ENCODE measurements at regions not wholly inside any gene's neighbourhood (a gene's known extent, or its start where the extent isn't known, plus 50 kb on each side); places are given as distances from the start of the nearest gene placed in this dataset.

DNA sequence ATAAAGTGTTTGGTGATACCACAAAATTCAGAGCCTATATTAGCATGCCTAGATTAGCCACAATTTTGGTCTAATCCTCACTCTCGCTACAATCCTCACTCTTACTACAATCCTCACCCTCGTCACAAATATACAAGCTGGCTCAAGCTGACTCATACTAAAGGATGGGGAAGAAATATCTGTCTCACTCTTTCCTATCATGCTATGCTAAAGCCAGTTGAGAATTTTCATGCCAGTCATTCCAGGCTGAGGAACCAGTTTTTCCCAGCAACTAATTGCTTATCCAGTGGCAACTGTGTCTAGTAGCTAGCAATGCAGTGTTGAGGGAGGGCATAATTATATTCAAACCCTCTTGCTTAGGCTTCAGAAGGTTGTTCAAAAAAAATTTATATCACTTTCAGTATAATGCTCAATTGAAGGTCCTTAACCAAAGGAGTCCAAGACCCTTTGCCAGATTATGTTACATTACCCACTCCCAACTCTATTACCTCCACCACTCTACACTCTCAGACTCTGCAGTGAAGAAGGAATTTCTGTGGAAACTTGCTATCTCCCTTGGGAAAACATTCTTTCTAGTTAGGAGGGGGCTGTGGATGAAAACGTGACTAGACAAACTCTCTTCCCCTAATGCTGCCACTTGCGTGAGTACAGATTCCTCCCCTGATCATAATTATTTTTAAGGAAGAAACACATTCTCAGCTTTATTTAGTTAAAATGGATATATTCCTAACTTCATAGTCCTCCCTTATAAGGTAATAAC, 810.3 kb upstream of the ACO1 start:
- DNase-seq (ENCODE audit: low read depth): no peak
- H3K4me3 ChIP-seq (ENCODE audit: low read depth, low read length): no peak overlapping the region
- TF ChIP-seq, protein P1, sequence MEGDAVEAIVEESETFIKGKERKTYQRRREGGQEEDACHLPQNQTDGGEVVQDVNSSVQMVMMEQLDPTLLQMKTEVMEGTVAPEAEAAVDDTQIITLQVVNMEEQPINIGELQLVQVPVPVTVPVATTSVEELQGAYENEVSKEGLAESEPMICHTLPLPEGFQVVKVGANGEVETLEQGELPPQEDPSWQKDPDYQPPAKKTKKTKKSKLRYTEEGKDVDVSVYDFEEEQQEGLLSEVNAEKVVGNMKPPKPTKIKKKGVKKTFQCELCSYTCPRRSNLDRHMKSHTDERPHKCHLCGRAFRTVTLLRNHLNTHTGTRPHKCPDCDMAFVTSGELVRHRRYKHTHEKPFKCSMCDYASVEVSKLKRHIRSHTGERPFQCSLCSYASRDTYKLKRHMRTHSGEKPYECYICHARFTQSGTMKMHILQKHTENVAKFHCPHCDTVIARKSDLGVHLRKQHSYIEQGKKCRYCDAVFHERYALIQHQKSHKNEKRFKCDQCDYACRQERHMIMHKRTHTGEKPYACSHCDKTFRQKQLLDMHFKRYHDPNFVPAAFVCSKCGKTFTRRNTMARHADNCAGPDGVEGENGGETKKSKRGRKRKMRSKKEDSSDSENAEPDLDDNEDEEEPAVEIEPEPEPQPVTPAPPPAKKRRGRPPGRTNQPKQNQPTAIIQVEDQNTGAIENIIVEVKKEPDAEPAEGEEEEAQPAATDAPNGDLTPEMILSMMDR (IDR thresholded peaks at IDR 0.05; ENCODE audit: insufficient read depth, low read length): no peak

DNA sequence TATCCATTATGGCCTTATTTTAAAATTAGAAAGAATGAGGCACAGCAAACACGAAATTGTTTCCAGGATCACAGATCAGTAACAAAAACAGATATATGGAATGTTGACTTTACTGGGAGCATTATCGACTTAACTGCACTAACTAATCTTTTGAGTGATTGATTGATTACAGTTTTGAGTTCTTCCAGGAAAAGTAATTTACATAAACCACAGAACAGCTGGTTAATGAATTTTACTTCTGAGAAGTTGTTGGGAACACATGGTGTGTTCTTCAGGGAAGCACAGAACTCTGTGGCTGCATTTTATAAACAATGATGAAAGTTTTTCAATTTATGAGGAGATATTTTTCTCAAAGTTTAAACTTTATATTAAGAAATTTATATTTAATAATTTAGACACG, 802.4 kb upstream of the ACO1 start:
- no peak overlapping the region for H3K4me3 ChIP-seq (ENCODE audit: low read depth, low read length)
- DNase-seq (ENCODE audit: low read depth): no peak
- TF ChIP-seq, protein P1 (IDR thresholded peaks at IDR 0.05; ENCODE audit: insufficient read depth, low read length): no peak

DNA sequence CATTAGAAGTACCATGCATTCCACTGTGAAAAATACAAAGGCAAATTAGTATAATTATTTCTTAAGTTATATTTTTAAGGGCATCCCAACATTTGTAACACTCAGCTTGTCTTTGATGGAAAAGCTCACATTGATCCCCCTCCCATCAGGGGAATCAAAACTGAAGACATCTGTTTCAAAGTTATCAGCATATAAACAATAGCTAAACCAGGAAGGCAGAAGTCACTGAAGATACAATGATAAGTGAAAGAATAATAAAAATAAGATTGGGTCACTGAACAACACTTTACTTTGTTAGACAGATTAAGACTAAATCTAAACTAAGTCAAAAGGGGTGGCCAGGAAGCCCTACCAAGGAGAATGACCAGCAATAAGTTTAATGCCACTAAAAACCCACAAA, 801.9 kb upstream of the ACO1 start:
- no peak overlapping the region for H3K4me3 ChIP-seq (ENCODE audit: low read depth, low read length)
- no peak for DNase-seq (ENCODE audit: low read depth)
- TF ChIP-seq, protein P1 (IDR thresholded peaks at IDR 0.05; ENCODE audit: insufficient read depth, low read length): no peak

DNA sequence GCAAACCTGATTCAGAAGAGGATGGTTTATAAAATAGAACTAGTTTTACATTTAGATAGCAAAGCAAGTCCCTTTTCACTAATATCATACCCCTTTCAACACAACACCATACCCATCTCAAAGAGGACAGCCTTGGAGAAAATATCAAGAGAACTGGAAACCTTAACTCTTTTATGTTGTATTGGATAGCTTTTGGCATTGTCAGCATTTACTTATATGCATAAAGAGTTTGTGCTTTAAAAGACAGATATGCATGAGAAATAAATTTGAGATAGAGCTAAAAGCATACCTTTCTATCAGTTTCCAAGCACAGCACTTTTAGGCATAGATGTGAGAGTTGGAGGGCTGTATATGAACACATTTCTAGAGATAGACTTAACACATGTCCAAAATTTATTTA, 799.3 kb upstream of the ACO1 start:
- no peak for DNase-seq (ENCODE audit: low read depth)
- TF ChIP-seq, protein P1 (IDR thresholded peaks at IDR 0.05; ENCODE audit: insufficient read depth, low read length): no peak
- no peak overlapping the region for H3K4me3 ChIP-seq (ENCODE audit: low read depth, low read length)

DNA sequence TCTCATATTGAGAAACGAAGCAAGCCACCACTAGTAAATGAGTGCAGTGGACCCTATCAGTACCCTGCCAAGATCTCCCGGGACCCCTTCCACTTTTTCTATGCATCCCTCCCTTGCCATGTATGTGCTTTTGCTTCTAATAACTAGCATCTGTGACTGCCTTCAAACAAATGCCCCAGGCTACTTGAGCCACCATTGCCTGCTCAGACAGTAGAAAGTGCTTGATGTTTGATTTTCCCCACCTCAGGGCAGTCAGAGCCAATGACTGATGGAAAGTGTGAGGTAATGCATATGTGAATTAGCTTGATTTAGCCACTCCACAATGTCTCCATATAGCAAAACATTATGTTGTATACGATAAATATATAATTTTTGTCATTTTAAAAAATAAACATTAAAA, 797.3 kb upstream of the ACO1 start:
- H3K4me3 ChIP-seq (ENCODE audit: low read depth, low read length): no peak overlapping the region
- TF ChIP-seq, protein P1 (IDR thresholded peaks at IDR 0.05; ENCODE audit: insufficient read depth, low read length): no peak
- no peak for DNase-seq (ENCODE audit: low read depth)

DNA sequence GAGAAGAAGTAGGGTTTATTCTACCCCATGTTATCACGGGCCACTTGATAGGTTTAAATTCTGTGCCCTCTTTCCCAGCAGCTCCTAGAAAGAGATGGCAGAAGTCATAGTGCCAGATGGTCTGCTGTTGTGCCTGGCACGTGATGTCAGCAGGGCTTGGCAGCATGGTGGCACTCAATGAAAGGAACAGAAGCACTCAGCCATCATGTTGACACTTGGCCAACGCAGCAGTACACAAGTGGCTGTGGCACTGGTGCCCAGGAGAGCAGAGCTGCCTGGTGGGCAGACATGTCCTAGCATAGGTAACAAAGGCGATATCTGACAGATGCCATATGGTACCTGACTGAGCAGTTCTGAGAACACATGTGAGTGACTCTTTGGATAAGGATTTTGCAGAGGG, 796.4 kb upstream of the ACO1 start:
- no peak overlapping the region for H3K4me3 ChIP-seq (ENCODE audit: low read depth, low read length)
- TF ChIP-seq, protein P1 (IDR thresholded peaks at IDR 0.05; ENCODE audit: insufficient read depth, low read length): no peak
- DNase-seq (ENCODE audit: low read depth): no peak

DNA sequence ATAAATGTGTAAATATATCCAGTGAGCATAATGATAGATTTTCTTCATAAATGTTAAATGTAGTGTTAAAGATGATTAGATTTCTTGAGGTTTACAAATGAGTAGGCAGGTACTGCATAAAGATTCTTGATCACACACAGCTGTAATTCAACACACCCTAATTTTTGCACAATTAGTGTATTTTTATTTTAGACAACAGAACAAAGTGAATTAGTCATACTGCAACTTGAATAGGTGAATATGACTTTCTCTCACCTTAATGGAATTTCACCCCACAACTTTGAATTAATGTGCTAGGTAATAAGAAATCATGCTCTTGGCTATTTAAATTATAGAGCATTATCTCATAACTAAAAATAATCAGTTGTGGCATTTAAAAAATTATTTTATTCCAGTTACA, 795.7 kb upstream of the ACO1 start:
- TF ChIP-seq, protein P1 (IDR thresholded peaks at IDR 0.05; ENCODE audit: insufficient read depth, low read length): no peak
- H3K4me3 ChIP-seq (ENCODE audit: low read depth, low read length): no peak overlapping the region

More for the DNA sequence above, 795.7 kb upstream of the ACO1 start:
- DNase-seq (ENCODE audit: low read depth): no peak
